NCI-H82 (cell line): ENCODE measurements at regions not wholly inside any gene's neighbourhood (a gene's known extent, or its start where the extent isn't known, plus 50 kb on each side); places are given as distances from the start of the nearest gene placed in this dataset.

Experiments used
- DNase-seq: peaks from one replicate; lab custom pipeline; 2025; lab: John Stamatoyannopoulos, UW

DNA sequence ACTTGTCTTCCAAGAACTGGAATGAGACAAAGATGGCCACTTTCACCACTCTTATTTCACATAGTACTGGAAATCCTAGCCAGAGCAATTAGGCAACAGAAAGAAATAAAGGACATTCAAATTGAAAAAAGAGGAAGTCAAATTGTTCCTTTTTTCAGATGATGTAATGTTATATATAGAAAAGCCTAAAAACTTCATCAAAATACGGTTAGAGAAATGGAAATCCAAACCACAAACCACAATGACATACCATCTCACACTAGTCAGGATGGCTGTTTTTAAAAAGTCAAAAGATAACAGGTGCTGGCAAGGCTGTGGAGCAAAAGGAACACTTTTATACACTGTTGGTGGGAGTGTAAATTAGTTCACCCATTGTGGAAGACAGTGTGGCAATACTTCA is 113.3 kb upstream of the SPRY2 start:
- DNase-seq: no peak

DNA sequence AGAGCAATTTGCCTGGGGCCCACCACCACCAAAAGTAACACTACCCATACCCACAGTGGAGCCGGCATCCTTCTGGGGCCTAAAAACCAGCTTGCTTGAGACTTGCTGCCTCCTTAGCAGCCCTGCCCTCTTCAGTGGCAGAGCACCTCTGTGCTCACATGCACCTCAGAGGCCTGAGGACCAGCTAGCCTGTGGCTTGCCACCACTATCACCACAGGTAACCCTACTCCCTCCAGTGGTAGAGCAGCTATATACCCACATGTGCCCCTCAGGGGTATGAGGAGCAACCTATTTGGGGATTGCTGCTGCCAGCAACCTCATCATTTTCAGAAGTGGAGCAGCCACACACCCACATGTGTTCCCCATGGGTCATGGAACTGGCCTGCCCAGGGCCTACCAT is 111.4 kb upstream of the SPRY2 start:
- DNase-seq: no peak

- DNase-seq: no peak
Measured at GRCh38 chr13:80451641-80452040, 110.7 kb upstream of the SPRY2 start.

- DNase-seq: no peak
Measured at GRCh38 chr13:80450386-80450785, 109.5 kb upstream of the SPRY2 start.

DNA sequence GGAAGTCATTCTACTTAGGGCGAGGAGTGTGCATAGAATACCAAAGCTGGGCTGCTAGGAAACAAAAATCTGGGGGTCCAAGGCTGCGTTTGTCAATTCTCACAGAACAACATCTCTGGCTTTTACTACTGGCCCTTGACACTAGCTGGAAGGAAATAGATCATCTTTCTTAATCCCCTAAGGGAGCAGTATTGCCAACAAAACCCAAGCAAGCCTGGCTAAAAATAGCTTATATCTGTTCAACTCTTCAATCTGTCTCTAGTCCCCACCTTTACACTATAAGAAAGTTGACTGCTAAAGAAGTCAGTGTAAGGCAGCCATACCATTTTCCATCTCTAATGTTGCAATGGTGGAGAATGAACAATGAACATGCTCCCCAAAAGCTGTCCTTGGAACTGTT is 107.8 kb upstream of the SPRY2 start:
- peak; percentile 9 for DNase-seq

GRCh38 chr13:80447747-80448146 is 106.8 kb upstream of the SPRY2 start:
- DNase-seq: no peak

DNA sequence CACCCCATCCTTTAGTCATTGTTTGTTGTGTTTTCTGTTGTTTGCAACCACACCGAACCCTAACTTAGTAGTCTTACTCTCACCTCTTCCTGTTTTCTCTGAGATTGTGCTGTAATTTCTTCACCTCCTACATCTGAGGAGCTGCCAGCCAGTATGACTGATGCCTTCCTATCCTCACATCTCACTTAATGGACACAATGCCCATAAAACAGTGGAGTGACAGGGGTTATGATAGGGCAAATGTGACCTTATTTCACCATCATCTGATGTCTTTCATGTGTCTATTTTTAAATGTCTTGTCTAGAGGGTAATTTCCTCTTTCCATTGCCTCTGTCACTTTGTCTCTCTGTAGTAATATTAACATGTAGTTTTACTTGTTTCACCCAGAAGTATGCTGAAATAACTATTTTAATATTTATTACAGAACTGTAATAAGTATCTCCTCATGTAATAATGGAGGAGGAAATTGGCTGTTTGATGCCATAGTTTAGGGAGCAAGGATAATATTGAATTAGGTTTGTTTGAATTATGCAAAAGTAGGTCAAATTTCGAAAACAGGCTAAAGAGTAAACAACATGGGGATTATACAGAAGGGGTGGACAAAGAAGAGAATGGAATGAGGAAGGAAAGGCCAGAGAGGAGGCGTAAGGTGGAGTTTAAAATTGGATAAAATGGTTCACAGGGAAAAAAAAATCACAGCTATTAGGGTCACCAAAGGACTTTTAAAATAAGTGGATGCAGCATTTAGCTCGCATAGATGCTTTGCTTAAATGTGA is 103.5 kb upstream of the SPRY2 start:
- DNase-seq: no peak

GRCh38 chr13:80442609-80443008 is 101.7 kb upstream of the SPRY2 start:
- no peak for DNase-seq

DNA sequence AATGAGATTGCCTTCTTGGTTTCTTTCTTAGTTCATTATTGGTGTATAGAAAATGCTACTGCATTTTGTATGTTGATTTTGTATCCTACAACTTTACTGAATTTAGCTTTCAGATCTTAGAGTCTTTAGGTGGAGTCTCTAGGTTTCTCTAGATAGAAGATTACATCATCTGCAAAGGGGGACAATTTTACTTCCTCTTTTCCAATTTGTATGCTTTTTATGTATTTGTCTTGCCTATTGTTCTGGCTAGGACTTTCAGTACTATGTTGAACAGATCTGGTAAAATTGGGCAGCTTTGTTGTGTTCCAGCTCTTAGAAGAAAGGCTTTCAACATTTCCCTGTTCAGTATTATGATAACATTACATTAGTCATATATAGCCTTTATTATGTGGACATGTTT is 101.0 kb upstream of the SPRY2 start:
- DNase-seq: no peak

DNA sequence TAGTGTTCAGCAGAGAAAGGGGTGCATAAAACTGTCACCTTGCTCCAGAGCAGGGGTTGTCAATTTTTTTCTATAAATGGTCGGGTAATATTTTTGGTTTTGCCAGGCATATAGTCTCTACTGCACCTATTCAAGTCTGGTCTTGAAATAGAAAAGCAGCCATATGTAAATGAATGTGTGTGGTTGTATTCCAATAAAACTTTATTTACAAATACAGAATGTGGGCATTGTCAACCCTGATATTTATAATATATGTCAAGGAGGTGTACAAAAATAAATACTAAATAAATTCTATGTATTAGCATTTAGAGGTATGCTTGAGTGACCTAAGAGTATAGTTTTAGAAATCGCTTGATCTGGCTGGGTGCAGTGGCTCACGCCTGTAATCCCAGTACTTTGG is 97.6 kb upstream of the SPRY2 start:
- no peak for DNase-seq

DNA sequence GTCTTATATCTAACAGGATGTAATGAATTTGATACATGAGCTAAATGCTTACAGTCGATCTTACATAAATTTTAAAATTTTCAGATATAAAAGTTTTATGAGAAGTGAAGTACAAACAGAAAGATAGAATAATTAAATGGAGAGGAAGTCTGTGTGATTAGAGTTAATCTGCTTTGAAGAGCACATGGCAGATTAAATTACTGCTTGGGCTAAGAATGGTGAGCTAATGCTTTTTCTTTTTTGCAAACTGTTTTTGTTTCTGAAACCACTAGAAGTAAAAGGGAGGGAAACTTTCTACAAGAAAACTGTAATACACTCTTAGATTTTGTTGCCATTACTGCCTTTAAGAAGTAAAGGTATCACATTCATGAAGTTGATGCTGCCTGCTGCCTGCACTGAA is 96.3 kb upstream of the SPRY2 start:
- peak; percentile 85 for DNase-seq

DNA sequence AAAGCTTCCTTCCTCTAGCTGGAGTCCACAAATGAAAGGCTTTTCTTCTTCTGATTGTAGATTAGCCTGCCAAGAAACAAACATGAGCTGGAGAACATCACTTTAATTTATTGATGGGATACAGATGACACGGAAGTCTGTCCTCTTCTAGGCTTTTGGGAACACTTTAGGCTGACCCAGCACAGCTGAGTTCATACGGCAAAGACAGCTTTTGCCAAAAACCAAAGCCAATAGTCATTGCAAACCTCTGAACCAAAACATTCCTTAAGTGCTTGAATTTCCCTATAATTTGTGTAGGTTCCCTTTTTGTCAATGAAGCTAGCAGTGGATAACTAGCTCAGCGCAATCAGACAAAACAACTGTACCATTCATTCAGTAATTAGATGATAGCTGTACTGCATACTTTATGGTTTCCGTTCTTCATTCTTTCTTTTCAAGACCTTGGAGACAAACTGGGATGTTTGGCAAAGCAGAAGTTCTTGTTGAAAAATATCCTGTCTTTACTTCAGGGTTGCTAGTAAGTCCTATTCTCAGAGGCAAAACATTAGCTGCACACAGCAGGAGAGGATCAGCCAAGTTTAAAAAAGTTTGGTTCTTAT is 95.7 kb upstream of the SPRY2 start:
- peak; percentile 39 for DNase-seq

DNA sequence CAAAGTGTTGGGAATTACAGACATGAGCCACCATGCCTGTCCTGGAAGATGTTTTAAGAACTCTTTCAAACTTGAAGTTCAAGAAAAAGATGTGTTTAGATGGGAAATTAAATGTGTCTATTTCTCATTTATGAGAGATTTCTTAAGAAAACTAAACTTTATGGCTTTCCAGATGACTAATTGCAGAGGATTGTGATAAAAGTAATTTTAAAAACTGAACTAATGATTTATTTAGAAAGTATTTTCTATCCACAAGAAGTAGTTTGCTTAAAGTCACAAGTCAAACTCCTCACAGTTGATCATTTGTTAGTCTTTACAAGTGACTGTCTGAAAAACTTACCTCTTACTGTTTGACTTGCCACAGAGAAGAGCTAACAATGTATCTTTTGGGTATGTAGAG is 89.6 kb upstream of the SPRY2 start:
- DNase-seq: no peak

DNA sequence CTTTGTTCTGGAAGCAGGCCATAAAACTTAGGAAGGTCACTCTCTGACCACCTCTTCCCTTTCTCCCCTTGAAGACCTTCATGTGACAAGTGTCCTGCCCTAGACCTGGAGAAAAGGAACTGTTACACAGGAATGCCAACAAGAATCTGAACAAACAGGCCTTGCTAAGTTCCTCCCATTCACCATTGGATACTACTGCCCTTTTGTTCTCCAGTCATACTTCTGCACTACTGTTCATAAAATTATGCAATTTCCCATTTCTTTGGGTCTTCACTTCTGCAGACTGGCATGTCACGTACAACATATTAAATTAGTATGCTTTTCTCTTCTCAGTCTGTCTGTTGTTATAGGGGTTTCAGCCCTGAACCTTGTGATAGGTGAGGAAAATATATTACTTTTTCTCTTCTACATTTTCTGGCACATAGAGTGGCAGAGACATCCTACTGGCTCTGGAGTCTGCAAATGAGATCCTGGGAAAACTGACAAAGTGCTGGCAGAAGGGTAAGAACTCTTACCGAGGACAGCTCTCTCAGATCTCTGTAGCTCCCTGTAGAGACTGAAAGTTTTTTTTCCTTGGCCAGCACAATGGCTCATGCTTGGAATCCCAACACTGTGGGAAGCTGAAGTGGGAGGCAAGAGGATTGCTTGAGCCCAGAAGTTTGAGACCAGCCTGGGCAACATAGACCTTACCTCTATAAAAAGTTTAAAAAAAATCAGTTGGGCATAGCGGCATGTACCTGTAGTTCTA is 87.6 kb upstream of the SPRY2 start:
- DNase-seq: no peak

GRCh38 chr13:80419416-80419815 is 78.5 kb upstream of the SPRY2 start:
- no peak for DNase-seq

- no peak for DNase-seq
Measured at GRCh38 chr13:80413611-80414010, 72.7 kb upstream of the SPRY2 start.

DNA sequence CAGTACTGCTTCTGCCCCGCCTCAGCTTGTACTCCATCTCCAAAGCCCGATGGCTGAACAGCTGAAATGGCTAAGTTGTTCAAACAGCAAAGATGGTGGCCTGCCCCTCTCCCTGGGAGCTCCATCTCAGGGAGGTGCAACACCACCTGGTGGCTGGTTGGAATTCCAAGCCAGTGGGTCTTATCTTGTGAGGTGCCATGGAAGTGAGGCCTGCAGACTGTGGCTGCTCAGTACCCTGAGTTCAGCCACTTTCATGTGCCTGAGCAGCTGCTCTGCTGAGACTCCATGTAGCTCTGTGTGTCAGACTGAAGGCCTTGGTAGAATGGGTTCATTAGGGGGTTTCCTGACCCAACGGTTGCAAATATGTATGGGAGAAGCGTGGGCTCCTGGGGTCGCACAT is 67.3 kb upstream of the SPRY2 start:
- DNase-seq: peak; percentile 52

- DNase-seq: no peak
Measured at GRCh38 chr13:80400865-80401426, 60.0 kb upstream of the SPRY2 start.

DNA sequence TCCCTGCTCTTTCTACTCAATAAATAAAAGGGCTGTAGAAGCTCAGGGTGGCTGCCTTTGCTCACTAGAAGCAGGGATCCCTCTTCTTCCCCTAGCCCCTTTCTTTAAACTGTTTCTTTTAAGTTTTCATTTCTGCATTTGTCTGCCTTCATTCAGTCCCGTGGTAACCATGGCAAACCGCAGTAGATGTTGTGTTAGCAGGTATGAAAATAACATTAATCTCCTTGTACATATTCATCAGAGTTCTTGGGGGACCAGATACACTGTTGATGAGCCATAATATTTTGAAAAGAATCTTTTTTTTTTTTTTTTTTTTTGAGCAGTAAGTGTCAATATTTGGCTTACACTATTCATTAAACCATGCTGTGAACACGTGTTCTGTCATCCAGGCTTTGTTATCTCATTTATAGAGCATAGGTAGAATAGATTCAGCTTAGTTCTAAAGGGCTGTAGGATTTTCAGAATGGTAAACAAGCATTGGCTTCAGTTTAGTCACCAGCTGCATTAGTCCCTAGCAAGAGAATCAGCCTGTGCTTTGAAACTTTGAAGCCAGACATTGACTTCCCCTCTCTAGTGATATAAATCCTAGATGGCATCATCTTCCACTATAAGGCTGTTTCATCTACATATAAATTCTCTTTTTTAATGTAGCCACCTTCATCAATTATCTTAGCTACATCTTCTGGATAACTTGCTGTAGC is 59.4 kb upstream of the SPRY2 start:
- DNase-seq: no peak

- no peak for DNase-seq
Measured at GRCh38 chr13:80399340-80400163, 58.6 kb upstream of the SPRY2 start.
